ENCODE measurements at regions not wholly inside any gene's neighbourhood (a gene's known extent, or its start where the extent isn't known, plus 50 kb on each side); places are given as distances from the start of the nearest gene placed in this dataset.
"Not testable (repeated sequence)": the region's sequence is repeated elsewhere in the genome, so short reads cannot be mapped to it uniquely, and the experiment has no call there.

DNA sequence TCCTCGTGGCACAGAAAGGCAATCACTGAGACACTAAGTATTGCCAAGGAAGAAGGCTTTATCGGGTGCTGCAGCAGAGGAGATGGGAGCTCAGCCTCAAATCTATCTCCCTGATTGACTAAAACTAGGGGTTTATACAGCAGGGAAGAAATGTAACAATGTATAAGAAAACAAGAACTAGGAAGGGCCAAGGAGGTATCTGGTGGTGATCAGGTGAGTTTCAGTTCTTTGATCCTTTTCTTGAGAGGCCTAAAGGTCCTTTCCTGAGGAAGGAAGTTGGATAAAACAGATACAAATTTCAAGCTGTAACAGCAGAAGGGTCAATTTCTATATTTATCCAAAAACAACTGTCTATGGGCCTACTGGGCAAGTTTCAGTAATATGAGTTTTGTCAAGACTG, 212.4 kb downstream of the COPRS start:
- TF ChIP-seq, protein P1, sequence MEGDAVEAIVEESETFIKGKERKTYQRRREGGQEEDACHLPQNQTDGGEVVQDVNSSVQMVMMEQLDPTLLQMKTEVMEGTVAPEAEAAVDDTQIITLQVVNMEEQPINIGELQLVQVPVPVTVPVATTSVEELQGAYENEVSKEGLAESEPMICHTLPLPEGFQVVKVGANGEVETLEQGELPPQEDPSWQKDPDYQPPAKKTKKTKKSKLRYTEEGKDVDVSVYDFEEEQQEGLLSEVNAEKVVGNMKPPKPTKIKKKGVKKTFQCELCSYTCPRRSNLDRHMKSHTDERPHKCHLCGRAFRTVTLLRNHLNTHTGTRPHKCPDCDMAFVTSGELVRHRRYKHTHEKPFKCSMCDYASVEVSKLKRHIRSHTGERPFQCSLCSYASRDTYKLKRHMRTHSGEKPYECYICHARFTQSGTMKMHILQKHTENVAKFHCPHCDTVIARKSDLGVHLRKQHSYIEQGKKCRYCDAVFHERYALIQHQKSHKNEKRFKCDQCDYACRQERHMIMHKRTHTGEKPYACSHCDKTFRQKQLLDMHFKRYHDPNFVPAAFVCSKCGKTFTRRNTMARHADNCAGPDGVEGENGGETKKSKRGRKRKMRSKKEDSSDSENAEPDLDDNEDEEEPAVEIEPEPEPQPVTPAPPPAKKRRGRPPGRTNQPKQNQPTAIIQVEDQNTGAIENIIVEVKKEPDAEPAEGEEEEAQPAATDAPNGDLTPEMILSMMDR (IDR thresholded peaks at IDR 0.05; ENCODE audit: insufficient read depth, low read length, poor library complexity, severe bottlenecking), result no peak

DNA sequence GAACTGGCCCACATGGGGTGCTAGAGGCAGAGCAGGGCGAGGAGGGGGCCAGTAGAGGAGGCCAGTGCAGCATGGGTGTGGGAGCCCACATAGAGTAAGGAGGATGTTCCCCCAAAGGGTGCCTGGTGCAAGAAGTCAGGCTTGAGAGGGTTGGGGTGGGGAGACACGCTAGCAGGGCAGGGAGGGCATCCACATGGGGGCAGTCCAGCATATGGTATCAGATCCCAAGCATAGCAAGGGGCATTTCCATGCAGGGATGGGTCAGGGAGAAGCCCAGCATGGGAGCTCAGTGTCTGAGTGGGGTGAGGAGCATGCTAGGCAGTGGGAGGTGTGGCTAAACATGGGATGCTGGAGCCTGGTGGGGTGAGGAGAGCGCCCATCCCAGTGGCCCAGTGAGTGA, 213.7 kb downstream of the COPRS start:
- H3K36me3 ChIP-seq (ENCODE audit: control insufficient read depth, insufficient read depth, low read length), result no peaks in the 10 kb centered on the region
- no peak for DNase-seq (ENCODE audit: low read depth)
- H3K4me3 ChIP-seq (ENCODE audit: low read depth, low read length), result no peak overlapping the region
- no peaks in the 10 kb centered on the region for H3K27me3 ChIP-seq (ENCODE audit: control insufficient read depth, insufficient read depth, low read length)
- TF ChIP-seq, protein P1 (IDR thresholded peaks at IDR 0.05; ENCODE audit: insufficient read depth, low read length, poor library complexity, severe bottlenecking), result no peak

More for the DNA sequence above, 212.4 kb downstream of the COPRS start:
- DNase-seq (ENCODE audit: low read depth), result no peak
- no peaks in the 10 kb centered on the region for H3K36me3 ChIP-seq (ENCODE audit: control insufficient read depth, insufficient read depth, low read length)
- no peak overlapping the region for H3K4me3 ChIP-seq (ENCODE audit: low read depth, low read length)
- H3K27me3 ChIP-seq (ENCODE audit: control insufficient read depth, insufficient read depth, low read length), result no peaks in the 10 kb centered on the region

DNA sequence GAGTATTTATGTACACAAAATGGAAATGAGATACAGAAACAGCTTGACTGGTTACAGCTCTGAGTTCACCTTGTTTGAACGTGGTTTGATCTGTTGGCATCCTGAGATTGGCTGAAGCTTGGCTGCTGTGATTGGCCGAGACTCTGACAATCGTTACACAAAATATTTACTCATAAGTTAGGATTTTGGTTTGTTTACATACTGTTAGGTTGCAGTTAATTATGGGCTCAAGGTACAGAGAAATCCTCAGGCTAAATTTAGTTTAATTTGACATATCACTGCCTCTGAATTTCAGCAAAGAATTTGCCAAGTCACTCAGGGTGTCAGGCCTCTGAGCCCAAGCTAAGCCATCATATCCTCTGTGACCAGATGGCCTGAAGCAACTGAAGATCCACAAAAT, 227.3 kb downstream of the COPRS start:
- no peak for DNase-seq (ENCODE audit: low read depth)
- TF ChIP-seq, protein P1 (IDR thresholded peaks at IDR 0.05; ENCODE audit: insufficient read depth, low read length, poor library complexity, severe bottlenecking), result no peak
- H3K4me3 ChIP-seq (ENCODE audit: low read depth, low read length), result no peak overlapping the region
- H3K27me3 ChIP-seq (ENCODE audit: control insufficient read depth, insufficient read depth, low read length), result peaks cover 2% of the 10 kb centered on the region
- H3K36me3 ChIP-seq (ENCODE audit: control insufficient read depth, insufficient read depth, low read length), result no peaks in the 10 kb centered on the region

DNA sequence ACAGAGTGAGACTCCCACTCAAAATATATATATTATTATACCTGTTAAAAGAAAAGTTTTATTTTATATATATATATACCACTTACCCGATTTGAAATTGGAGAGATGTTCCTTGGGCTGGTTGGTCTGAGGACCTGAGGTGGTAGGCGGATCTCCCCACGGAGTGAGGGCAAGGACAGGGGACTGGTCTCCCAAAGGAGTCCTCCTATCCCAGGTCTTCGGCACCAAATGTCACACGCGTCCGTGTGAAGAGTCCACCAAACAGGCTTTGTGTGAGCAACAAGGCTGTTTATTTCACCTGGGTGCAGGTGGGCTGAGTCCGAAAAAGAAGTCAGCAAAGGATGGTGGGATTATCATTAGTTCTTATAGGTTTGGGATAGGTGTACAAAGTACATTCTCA, 228.2 kb downstream of the COPRS start:
- not testable (repeated sequence) for H3K4me3 ChIP-seq (ENCODE audit: low read depth, low read length); H3K27me3 ChIP-seq (ENCODE audit: control insufficient read depth, insufficient read depth, low read length); H3K36me3 ChIP-seq (ENCODE audit: control insufficient read depth, insufficient read depth, low read length); DNase-seq (ENCODE audit: low read depth)

DNA sequence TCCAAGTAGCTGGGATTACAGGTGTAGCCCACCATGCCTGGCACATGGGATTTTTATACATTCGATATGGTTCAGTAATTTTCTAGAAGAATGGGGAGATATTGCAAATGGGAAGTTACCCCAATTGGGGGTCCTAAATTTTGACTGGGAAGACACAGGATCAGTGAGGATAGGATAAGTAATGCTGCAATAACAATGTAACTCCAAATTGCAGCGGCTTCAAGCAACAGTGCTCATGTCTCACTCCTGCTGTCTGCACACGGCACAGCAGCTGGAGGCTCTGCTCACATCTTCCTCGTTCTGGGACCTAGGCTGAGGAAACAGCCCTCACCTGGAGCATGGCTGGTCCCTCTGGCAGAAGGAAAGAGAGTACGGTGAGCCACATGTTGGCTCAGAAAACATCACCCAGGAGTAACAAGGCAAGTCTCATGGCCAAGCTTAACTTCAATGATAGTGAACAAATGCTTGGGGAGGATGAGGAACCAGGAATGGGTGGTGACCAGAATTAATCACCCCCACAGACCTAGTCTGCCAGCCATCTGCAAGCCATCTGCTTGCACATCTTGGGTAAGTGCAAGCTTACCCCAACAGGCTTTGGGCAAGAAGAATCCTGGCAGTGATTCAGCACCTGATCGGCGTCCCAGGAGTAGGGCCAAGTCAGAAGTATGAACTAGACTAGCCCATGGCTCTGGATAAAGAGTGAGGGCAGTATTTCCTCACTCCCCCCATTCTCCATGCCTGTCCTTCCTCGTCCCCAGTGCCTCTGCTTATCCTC, 229.2 kb downstream of the COPRS start:
- Histone ChIP-seq H3K36me3 (ENCODE audit: control insufficient read depth, insufficient read depth, low read length) (no peaks in the 10 kb centered on the region), H3K27me3 (ENCODE audit: control insufficient read depth, insufficient read depth, low read length) (peaks cover 2% of the 10 kb centered on the region), H3K4me3 (ENCODE audit: low read depth, low read length) (no peak overlapping the region)
- TF ChIP-seq, protein P1 (IDR thresholded peaks at IDR 0.05; ENCODE audit: insufficient read depth, low read length, poor library complexity, severe bottlenecking), result no peak
- no peak for DNase-seq (ENCODE audit: low read depth)

DNA sequence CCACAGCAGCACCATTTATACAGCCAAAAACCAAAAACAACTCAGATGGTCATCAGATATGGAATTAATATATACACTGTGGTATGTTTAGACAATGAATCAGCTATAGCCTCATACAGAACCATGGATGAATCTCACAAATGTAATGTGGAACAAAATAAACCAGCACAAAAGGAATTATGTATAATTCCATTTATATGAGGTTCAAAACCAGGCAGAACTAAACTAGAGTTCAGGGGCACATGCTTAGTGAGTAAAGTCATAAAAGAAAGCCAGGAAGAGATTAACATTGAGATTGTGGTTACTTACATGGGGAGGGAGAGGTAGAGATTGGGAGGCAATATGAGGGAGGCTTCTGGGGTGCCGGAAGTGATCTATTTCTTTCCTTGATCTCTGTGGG, 231.1 kb downstream of the COPRS start:
- Histone ChIP-seq H3K27me3 (ENCODE audit: control insufficient read depth, insufficient read depth, low read length) (peaks cover 2% of the 10 kb centered on the region), H3K4me3 (ENCODE audit: low read depth, low read length) (no peak overlapping the region), H3K36me3 (ENCODE audit: control insufficient read depth, insufficient read depth, low read length) (no peaks in the 10 kb centered on the region)
- no peak for DNase-seq (ENCODE audit: low read depth)
- TF ChIP-seq, protein P1 (IDR thresholded peaks at IDR 0.05; ENCODE audit: insufficient read depth, low read length, poor library complexity, severe bottlenecking), result no peak
